Pancreas (tissue), 10 donors: ENCODE measurements at regions not wholly inside any gene's neighbourhood (a gene's known extent, or its start where the extent isn't known, plus 50 kb on each side); places are given as distances from the start of the nearest gene placed in this dataset.

ENCODE experiments used
- ATAC-seq, 4 donors: fragments of 200-7000 bp; cut with Tn5 transposase; one replicate each; pipeline versions ENCODE4 v1.8.0 to v1.9.1; 2020; ENCODE audit warnings: mild to moderate bottlenecking in 4 of 4, moderate library complexity in 4 of 4
- DNase-seq, 6 donors: peaks; one replicate each; pipeline ENCODE4 v3.0.0-alpha.2; 2020
- FAIRE-seq: peaks from 2 replicates; lab custom pipeline; 2012; peaks lifted over from hg19 to GRCh38; lab: Jason Lieb, UNC
- H3K27ac ChIP-seq, 4 donors: fragments of 200-600 bp; sonication (generic); 1 replicate in 3 of 4; 2 replicates in 1 of 4; pipeline versions ENCODE4 v1.5.0 to v1.8.0; 2020
- H3K27me3 ChIP-seq, 4 donors: fragments of 200-600 bp; one replicate each; pipeline ENCODE4 v1.8.0; 2021
- H3K36me3 ChIP-seq, 3 donors: fragments of 200-600 bp; sonication (generic) in 1 of 3; one replicate each; pipeline versions ENCODE4 v1.5.0 to v1.8.0; 2020 to 2021
- H3K4me1 ChIP-seq, 3 donors: fragments of 200-600 bp; one replicate each; pipeline ENCODE4 v1.8.0; 2021
- H3K4me3 ChIP-seq, 4 donors: fragments of 200-600 bp; sonication (generic) in 2 of 4; one replicate each; pipeline versions ENCODE4 v1.5.0 to v1.8.0; 2020 to 2021
- H3K9me3 ChIP-seq, 4 donors: fragments of 200-600 bp; one replicate each; pipeline ENCODE4 v1.8.0; 2021
- WGBS, 2 donors: extraction: QIAGEN DNeasy Blood & Tissue Kit; methylation state at CpG; one replicate each; pipeline ENCODE4 v1.1.7; 2013; 5-methylcytosine and 5-hydroxymethylcytosine counted together
- intact Hi-C, 3 donors: fragments of 100-400 bp; cut with DNase I; formaldehyde crosslinking; loops; one replicate each; pipeline versions ENCODE4 v1.11.1 to v1.14.2; 2022
- TF ChIP-seq, protein P1 (sequence below), 4 donors: fragments of 200-600 bp; sonication (generic) in 3 of 4; IDR thresholded peaks; one replicate each; pipeline versions ENCODE4 v1.5.0 to v1.8.0; 2021; ENCODE audit warnings: antibody characterized with exemption in 4 of 4
- donor health status: healthy with polysubstance abuse.
- donor health status: DM: no; HTN: no; CAD: no; lungs with moderate emphysema.
- donor health status: DM: no; HTN: no; CAD: no.
- donor health status: control.
- donor health status: control.
- donor health status: Bipolar disorder and iron deficiency.
- donor health status: DM: yes; HTN: yes; CAD: no.
- donor health status: DM: no; HTN: no; CAD: no.
- donor health status: DM: no; HTN: no; CAD: no.
- donor health status: DM: yes; HTN: yes; CAD: no.

DNA sequence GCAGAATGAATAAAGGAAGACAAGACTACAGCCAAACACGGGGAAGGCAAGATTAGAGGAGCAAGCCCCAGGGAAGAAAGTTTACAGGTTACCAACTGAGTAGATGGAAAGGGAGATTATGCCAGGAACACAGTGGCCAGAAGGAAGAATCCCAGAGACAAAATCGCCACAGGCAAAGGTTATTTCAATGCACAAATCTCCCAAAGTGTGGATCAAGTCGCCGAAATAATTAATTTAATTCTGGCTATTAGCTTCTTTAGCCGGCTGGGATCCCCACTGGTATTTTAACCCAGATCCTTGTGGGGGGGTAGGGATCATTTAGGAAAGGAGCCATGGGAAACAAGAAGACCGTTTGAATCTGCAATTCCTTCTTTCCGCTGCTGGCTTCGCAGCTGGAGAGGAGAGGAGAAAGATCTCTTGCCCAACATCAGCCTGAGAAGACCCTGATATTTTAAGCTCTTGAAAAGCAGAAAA lies 171.0 kb downstream of the DHX15 start:
- ATAC-seq (no peak), FAIRE-seq (no peak), DNase-seq (no peak)
- no peaks in the 10 kb centered on the region for H3K9me3 ChIP-seq
- H3K36me3 ChIP-seq, result no peaks in the 10 kb centered on the region
- peaks cover 0 to 6% (median 0%) of the 10 kb centered on the region in 4 donors for H3K27me3 ChIP-seq
- H3K27ac ChIP-seq, result no peak overlapping the region
- WGBS, 2 donors, result 44 to 53% methylated on average over 8 of the region's 8 CpGs
- TF ChIP-seq, protein P1, sequence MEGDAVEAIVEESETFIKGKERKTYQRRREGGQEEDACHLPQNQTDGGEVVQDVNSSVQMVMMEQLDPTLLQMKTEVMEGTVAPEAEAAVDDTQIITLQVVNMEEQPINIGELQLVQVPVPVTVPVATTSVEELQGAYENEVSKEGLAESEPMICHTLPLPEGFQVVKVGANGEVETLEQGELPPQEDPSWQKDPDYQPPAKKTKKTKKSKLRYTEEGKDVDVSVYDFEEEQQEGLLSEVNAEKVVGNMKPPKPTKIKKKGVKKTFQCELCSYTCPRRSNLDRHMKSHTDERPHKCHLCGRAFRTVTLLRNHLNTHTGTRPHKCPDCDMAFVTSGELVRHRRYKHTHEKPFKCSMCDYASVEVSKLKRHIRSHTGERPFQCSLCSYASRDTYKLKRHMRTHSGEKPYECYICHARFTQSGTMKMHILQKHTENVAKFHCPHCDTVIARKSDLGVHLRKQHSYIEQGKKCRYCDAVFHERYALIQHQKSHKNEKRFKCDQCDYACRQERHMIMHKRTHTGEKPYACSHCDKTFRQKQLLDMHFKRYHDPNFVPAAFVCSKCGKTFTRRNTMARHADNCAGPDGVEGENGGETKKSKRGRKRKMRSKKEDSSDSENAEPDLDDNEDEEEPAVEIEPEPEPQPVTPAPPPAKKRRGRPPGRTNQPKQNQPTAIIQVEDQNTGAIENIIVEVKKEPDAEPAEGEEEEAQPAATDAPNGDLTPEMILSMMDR (IDR thresholded peaks at IDR 0.05), result no peak
- H3K4me1 ChIP-seq, result no peaks in the 10 kb centered on the region
- no peak overlapping the region for H3K4me3 ChIP-seq
- intact Hi-C loops, result no loop called here

DNA sequence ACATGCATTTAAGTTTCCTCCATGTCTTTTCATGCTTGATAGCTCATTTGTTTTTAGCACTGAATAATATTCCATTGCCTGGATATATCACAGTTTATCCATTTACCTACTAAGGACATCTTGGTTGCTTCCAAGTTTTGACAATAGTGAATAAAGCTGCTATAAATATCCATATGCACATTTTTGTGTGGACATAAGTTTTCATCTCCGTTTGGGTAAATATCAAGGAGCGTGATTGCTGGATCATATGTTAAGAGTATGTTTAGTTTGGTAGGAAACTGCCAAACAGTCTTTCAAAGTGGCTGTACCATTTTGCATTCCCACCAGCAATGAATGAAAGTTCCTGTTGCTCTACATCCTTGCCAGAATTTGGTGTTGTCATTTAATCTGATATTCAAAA lies 172.5 kb downstream of the DHX15 start:
- intact Hi-C loops, result no loop called here
- Histone ChIP-seq H3K9me3 (no peaks in the 10 kb centered on the region), H3K27ac (no peak overlapping the region), H3K27me3 (peaks cover 0 to 6% (median 0%) of the 10 kb centered on the region in 4 donors), H3K4me1 (no peaks in the 10 kb centered on the region), H3K4me3 (no peak overlapping the region), H3K36me3 (no peaks in the 10 kb centered on the region)
- ATAC-seq, result no peak
- WGBS, 2 donors, result 51 to 69% methylated on average over 2 of the region's 2 CpGs
- TF ChIP-seq, protein P1 (IDR thresholded peaks at IDR 0.05), result no peak
- DNase-seq, result no peak
- no peak for FAIRE-seq

DNA sequence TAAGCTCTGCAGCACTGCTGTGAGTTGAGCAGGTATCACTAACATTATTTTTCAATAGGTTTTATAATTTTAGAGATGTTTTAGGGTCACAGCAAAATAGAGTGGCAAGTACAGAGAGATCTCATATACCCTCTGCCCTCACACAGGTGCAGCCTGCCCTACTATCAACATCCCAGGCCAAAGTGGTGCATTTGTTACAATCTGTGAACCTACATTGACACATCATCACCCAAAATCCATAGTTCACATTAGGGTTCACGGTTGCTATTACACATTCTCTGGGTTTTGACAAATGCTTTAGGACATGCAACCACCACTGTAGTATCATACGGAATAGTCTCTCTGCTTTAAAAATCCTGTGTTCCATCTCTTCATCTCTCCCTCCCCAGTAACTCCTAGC lies 173.1 kb downstream of the DHX15 start:
- no peak overlapping the region for H3K4me3 ChIP-seq
- ATAC-seq, result no peak
- no peak for FAIRE-seq
- no peaks in the 10 kb centered on the region for H3K9me3 ChIP-seq
- H3K27ac ChIP-seq, result no peak overlapping the region
- intact Hi-C loops, result no loop called here
- H3K27me3 ChIP-seq, result peaks cover 0 to 6% (median 0%) of the 10 kb centered on the region in 4 donors
- 44 to 61% methylated on average over 2 of the region's 2 CpGs for WGBS, 2 donors
- H3K36me3 ChIP-seq, result no peaks in the 10 kb centered on the region
- TF ChIP-seq, protein P1 (IDR thresholded peaks at IDR 0.05), result no peak
- H3K4me1 ChIP-seq, result no peaks in the 10 kb centered on the region
- no peak for DNase-seq

DNA sequence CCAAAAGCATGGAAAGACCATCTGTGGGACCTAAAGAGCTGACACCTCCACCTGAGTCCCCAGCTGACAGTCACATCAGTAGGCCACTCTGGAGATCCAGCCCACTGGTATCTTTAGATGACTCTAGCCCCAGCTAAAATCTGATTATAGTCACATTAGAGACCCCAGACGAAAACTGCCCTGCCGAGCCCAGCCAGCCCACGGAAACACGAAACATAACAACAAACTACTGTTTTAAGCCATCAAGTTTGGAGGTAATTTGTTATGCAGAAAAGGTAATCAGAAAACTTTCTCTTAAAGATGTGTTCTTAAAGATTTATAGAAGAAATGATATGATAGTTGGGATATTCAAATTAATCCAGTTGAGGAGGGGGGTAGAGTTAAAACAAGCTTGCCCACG lies 175.7 kb downstream of the DHX15 start:
- no peak overlapping the region for H3K27ac ChIP-seq
- 75 to 82% methylated on average over 5 of the region's 5 CpGs for WGBS, 2 donors
- H3K9me3 ChIP-seq, result no peaks in the 10 kb centered on the region
- no peaks in the 10 kb centered on the region for H3K4me1 ChIP-seq
- peaks cover 0 to 6% (median 0%) of the 10 kb centered on the region in 4 donors for H3K27me3 ChIP-seq
- no peaks in the 10 kb centered on the region for H3K36me3 ChIP-seq
- no peak overlapping the region for H3K4me3 ChIP-seq
- no peak for ATAC-seq
- no peak for DNase-seq
- intact Hi-C loops, result no loop called here
- FAIRE-seq, result no peak
- TF ChIP-seq, protein P1 (IDR thresholded peaks at IDR 0.05), result no peak

DNA sequence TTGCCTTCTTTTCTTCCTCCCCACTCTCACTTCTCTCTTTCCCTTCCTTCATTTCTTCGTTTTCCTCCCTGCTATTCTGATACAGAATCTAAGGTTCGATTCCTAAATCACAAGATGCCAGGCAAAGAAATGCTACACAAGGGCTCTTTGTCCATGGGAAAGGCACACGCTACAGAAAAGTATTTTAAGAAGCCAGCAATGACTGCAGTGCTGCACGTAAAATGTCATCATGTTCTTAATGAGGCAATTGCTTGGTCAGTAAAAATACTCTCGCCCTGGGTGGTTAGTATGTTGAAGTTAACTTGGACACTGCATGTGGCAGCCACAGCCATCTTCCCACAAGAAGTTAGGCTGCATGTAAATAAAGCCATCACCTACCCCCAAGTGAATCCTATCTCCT lies 178.4 kb downstream of the DHX15 start:
- no peak for FAIRE-seq
- intact Hi-C loops, result no loop called here
- ATAC-seq, result no peak

More for the DNA sequence above, 178.4 kb downstream of the DHX15 start:
- no peaks in the 10 kb centered on the region for H3K36me3 ChIP-seq
- H3K4me3 ChIP-seq, result no peak overlapping the region
- WGBS, 2 donors, result 60 to 73% methylated on average over 5 of the region's 5 CpGs
- no peak overlapping the region for H3K27ac ChIP-seq
- no peaks in the 10 kb centered on the region for H3K27me3 ChIP-seq
- H3K9me3 ChIP-seq, result no peaks in the 10 kb centered on the region
- TF ChIP-seq, protein P1 (IDR thresholded peaks at IDR 0.05), result no peak
- H3K4me1 ChIP-seq, result no peaks in the 10 kb centered on the region
- DNase-seq, result no peak
